GM18505 (cell line): ENCODE measurements at regions not wholly inside any gene's neighbourhood (a gene's known extent, or its start where the extent isn't known, plus 50 kb on each side); places are given as distances from the start of the nearest gene placed in this dataset.

Experiments used
- ATAC-seq: cut with Tn5 transposase; IDR thresholded peaks from one replicate; pipeline ENCODE4 v1.9.1; 2021; ENCODE audit not compliant: unreplicated experiment
- POLR2A ChIP-seq: IDR thresholded peaks from 4 replicates; pipeline ENCODE4 v1.6.1; 2011; ENCODE audit warnings: borderline replicate concordance; ENCODE audit not compliant: insufficient read depth, insufficient read length; ENCODE audit errors: extremely low read depth

DNA sequence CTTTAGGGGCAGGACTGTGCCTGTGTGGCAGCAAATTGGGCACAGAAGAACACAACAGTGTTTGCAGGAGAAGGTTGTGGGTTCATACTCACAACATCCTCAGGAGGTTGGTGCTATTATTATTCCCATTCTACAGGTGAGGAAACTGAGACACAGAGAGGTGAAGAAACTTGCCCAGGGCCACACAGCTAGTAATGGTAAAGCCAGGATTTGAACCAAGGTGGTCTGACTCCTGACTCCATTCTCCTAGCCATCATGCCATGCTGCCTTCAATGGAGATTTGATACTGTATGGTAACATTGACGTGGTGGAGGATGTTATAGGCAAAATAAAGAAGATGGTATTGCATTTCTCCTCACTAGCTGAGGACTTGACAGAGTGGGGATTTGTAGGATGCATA, 334.2 kb downstream of the RPS6KC1 start:
- ATAC-seq = no peak
- no peak for TF ChIP-seq POLR2A

DNA sequence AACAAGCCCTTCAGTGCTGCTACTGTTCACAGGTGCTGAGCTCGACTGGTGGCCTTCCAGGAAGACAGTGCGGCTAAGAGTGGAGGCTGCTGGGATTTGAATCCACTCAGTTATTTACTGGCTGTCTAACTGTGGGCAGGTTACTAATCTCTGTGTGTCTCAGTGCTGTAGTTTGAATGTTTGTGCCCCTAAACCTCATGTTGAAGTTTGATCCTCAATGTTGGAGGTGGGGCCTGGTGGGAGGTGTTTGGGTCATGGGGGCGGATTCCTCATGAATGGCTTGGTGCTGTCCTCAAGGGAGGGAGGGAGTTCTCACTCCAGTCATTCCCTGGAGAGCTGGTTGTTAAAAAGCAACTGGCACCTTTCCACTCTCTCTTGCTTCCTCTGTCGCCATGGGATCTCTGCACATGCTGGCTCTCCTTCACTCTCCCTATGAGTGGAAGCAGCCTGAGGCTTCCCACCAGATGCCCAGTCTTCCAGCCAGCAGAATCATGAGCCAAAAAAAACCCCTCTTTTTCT, 334.8 kb downstream of the RPS6KC1 start:
- ATAC-seq = no peak
- no peak for TF ChIP-seq POLR2A

- no peak for TF ChIP-seq POLR2A
- ATAC-seq = no peak
These were observed 336.5 kb downstream of the RPS6KC1 start for GRCh38 chr1:213387380-213388015.

DNA sequence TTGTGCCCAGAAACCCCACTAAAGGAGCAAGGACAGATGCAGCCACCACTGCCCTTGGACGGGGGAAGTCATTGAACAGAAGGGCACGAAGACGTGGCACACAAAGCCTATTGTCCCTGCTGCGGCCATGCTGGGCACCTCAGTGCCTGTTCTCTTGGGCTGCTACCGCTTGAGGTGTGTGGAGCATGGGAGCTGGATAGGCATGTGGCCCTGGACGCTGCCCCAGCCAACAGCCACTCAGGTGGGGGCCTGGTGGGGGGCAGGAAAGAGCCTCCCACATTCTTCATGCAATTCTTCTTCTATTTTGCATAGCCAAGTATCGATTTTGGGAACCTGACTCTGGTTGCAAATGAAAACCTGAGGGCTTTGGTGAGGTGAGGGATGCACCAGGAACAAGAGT, 337.2 kb downstream of the RPS6KC1 start:
- ATAC-seq = no peak

DNA sequence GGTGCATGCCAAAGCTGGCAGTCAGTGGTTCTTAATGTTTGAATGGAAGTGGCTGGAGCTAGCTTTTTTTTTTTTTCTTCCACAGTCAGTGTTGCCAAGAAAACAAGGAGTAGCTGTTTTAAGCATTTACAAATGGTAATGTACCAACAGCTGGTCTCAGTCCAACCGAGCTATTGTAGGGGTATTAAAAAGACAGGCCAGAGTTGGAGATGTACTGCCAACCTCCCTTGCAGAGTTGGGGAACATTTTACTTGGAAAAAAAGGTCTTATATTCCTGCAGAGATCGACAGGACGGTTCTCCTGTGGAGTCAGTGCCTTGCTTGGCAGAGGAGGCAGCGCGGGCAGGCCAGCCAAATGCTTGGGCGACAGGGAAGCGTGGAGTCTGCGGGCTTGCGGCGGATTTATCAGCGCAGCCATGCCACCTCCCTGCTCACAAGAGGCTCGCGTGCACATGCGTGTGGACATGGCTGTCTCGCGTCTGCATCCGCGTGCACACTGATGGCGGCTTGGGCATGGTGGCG, 338.1 kb downstream of the RPS6KC1 start:
- ATAC-seq = no peak
- no peak for TF ChIP-seq POLR2A

More for the DNA sequence above, 337.2 kb downstream of the RPS6KC1 start:
- no peak for TF ChIP-seq POLR2A

DNA sequence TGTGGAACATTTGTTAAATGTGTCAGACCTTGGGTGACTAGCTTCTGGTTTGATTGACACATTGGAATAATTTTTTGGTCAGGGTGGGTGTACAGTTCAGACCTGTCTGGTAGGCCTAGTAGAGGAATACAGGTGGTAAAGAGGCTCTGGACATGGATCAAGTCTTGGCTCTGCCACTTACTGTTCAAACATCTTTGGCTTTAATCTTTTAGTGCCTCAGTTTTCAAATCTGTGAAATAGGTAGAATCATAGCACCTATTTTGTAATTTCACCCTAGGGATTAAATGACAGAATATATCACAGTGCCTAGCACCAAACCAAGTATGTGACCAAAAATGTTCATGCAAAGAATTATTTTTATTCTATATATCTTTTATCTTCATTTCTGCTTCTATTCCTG, 340.4 kb downstream of the RPS6KC1 start:
- ATAC-seq = no peak
- no peak for TF ChIP-seq POLR2A

- TF ChIP-seq POLR2A = no peak
- ATAC-seq = no peak
These were observed 342.8 kb downstream of the RPS6KC1 start for GRCh38 chr1:213393860-213394259.

- no peak for ATAC-seq
- TF ChIP-seq POLR2A = no peak
These were observed 343.8 kb downstream of the RPS6KC1 start for GRCh38 chr1:213394837-213395236.

- no peak for ATAC-seq
- no peak for TF ChIP-seq POLR2A
These were observed 346.6 kb downstream of the RPS6KC1 start for GRCh38 chr1:213397638-213398037.

GRCh38 chr1:213399695-213400094, 348.7 kb downstream of the RPS6KC1 start:
- TF ChIP-seq POLR2A = no peak
- ATAC-seq = no peak

- no peak for TF ChIP-seq POLR2A
- no peak for ATAC-seq
These were observed 358.2 kb downstream of the RPS6KC1 start for GRCh38 chr1:213409208-213409631.

DNA sequence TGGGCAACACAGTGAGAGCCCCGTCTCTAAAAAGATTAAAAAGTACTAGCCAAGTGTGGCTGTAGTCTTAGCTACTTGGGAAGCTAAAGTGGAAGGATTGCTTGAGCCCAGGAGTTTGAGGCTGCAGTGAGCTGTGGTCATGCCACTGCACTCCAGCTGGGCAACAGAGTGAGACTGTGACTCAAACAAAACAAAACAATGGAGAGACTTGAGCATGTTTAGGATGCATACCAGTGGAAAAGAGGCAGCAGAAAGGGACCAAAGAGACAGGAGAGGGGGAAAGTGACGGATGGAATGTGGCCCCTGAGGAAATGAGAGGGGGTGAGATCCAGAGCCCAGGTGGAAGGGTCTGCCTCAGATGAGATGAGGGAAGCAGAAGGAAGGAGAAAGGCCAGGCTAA, 358.9 kb downstream of the RPS6KC1 start:
- no peak for TF ChIP-seq POLR2A
- ATAC-seq = no peak

DNA sequence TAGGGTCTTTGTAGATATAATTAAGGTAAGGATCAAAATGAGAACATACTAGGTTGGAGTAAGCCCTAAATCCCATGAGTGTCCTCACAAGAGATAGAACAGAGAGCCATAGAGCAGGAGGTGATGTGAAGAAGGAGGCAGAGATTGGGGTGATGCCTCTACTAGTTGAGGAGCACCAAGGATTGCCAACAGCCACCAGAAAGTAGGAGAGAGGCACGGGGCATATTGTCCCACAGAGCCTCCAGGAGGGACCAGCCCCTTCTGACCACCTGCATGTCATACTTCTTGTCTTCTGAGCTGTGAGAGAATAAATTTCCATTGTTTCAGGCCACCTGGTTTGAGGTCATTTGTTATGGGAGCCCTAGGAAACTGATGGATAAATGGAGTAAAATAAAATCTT, 363.3 kb downstream of the RPS6KC1 start:
- no peak for ATAC-seq
- TF ChIP-seq POLR2A = no peak

DNA sequence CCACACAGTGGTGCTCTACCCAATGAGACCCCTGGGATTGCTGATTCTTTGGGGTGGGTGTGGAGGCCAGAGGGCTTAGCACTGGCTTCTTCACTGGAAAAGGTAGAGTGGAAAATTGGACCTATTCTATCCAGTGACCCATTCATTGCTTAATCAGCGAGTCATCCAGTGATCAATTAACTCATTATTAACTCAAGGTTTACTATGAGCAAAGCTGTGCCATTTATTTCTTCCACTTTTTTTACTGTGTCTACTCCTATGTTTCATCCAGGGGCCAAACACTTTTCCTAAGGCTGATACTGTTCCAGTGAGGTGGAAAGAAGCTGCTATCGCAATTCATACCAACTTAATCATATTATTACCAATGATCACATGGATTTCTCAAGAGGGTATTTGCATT, 363.9 kb downstream of the RPS6KC1 start:
- no peak for TF ChIP-seq POLR2A
- ATAC-seq = no peak
